IMR-90 (cell line): ENCODE measurements at regions not wholly inside any gene's neighbourhood (a gene's known extent, or its start where the extent isn't known, plus 50 kb on each side); places are given as distances from the start of the nearest gene placed in this dataset.

Source experiments
- ATAC-seq: fragments of 200-7000 bp; cut with Tn5 transposase; 2 replicates; pipeline ENCODE4 v1.9.1; 2020; ENCODE audit warnings: low read depth, mild to moderate bottlenecking, moderate library complexity
- BruUV-seq: library from RNA; stranded (reverse); fragments of 400-500 nt; replicated peaks from 2 replicates; lab custom pipeline; 2021; lab: Mats Ljungman, UMichigan
- CTCF ChIA-PET: fragments of 300-600 bp; formaldehyde crosslinking; extraction: SDS; loops from one replicate; lab custom pipeline; 2021; ENCODE audit warnings: antibody characterized with exemption; lab: Yijun Ruan, JAX
- POLR2A ChIA-PET: fragments of 300-600 bp; sonication (Branson Sonifier 250); formaldehyde crosslinking; loops from one replicate; lab custom pipeline; 2022; ENCODE audit warnings: antibody characterized with exemption; ENCODE audit not compliant: unreplicated experiment; lab: Charles Lee
- DNase-seq: peaks from one replicate; pipeline ENCODE4 v3.0.0; 2013
- H2AFZ ChIP-seq: replicated peaks from 2 replicates; pipeline ENCODE3; 2013; ENCODE audit warnings: low read length, mild to moderate bottlenecking; ENCODE audit not compliant: poor library complexity
- H2AK5ac ChIP-seq: 2 replicates; pipeline ENCODE4 v1.6.1; 2013; ENCODE audit warnings: low read depth, low read length, inconsistent platforms
- H2AK9ac ChIP-seq: replicated peaks from 2 replicates; pipeline ENCODE3; 2013; ENCODE audit warnings: mild to moderate bottlenecking, low read depth, low read length, moderate library complexity; ENCODE audit not compliant: poor library complexity
- H2BK120ac ChIP-seq: 2 replicates; pipeline ENCODE4 v1.6.1; 2013; ENCODE audit warnings: low read depth, low read length, inconsistent platforms
- H2BK15ac ChIP-seq: 3 replicates; pipeline ENCODE4 v1.6.1; 2013; ENCODE audit warnings: low read depth, low read length, inconsistent platforms
- H2BK20ac ChIP-seq: 2 replicates; pipeline ENCODE4 v1.6.1; 2013; ENCODE audit warnings: low read depth, mild to moderate bottlenecking, inconsistent platforms, low read length, moderate library complexity
- H2BK5ac ChIP-seq: 2 replicates; pipeline ENCODE4 v1.6.1; 2013; ENCODE audit warnings: mild to moderate bottlenecking, low read depth, low read length, inconsistent platforms; ENCODE audit not compliant: poor library complexity, severe bottlenecking
- H3K14ac ChIP-seq: replicated peaks from 2 replicates; pipeline ENCODE4 v1.6.1; 2013; ENCODE audit warnings: low read depth, low read length, inconsistent platforms
- H3K18ac ChIP-seq: 2 replicates; pipeline ENCODE4 v1.6.1; 2013; ENCODE audit warnings: low read depth, low read length, control low read depth
- H3K23ac ChIP-seq: 2 replicates; pipeline ENCODE4 v1.6.1; 2013; ENCODE audit warnings: low read depth, low read length, inconsistent platforms
- H3K27ac ChIP-seq: 2 replicates; pipeline ENCODE4 v1.5.1; 2013; ENCODE audit warnings: mild to moderate bottlenecking, control low read depth, low read length; ENCODE audit not compliant: insufficient read depth
- H3K27me3 ChIP-seq: 2 replicates; pipeline ENCODE4 v1.6.1; 2013; ENCODE audit warnings: low read length; ENCODE audit not compliant: control insufficient read depth, insufficient read depth
- H3K36me3 ChIP-seq: 2 replicates; pipeline ENCODE4 v1.6.1; 2013; ENCODE audit warnings: low read length, mixed read lengths; ENCODE audit not compliant: control insufficient read depth, insufficient read depth
- H3K4ac ChIP-seq: 2 replicates; pipeline ENCODE4 v1.6.1; 2013; ENCODE audit warnings: low read depth, low read length, inconsistent platforms
- H3K4me1 ChIP-seq: 2 replicates; pipeline ENCODE4 v1.6.1; 2013; ENCODE audit warnings: low read length, mixed read lengths; ENCODE audit not compliant: control insufficient read depth, insufficient read depth
- H3K4me2 ChIP-seq: 2 replicates; pipeline ENCODE4 v1.6.1; 2013; ENCODE audit warnings: low read depth, mild to moderate bottlenecking, control low read depth, low read length, moderate library complexity
- H3K4me3 ChIP-seq: 2 replicates; pipeline ENCODE4 v1.5.1; 2013; ENCODE audit warnings: low read depth, mild to moderate bottlenecking, control low read depth, low read length, moderate library complexity; ENCODE audit not compliant: insufficient read depth
- H3K56ac ChIP-seq: 2 replicates; pipeline ENCODE4 v1.6.1; 2013; ENCODE audit warnings: low read length, inconsistent platforms; ENCODE audit not compliant: insufficient read depth; ENCODE audit errors: extremely low read depth
- H3K79me1 ChIP-seq, 2 experiments: 2 replicates each; pipeline ENCODE4 v1.6.1; 2013; ENCODE audit warnings: low read length in 2 of 2, inconsistent platforms in 1 of 2, low read depth in 1 of 2
- H3K9ac ChIP-seq: 2 replicates; pipeline ENCODE4 v1.6.1; 2013; ENCODE audit warnings: low read depth, low read length, control low read depth
- H3K9me1 ChIP-seq: 2 replicates; pipeline ENCODE4 v1.6.1; 2013; ENCODE audit warnings: low read length, inconsistent platforms; ENCODE audit not compliant: insufficient read depth
- H3K9me3 ChIP-seq: 2 replicates; pipeline ENCODE4 v1.6.1; 2013; ENCODE audit warnings: low read length; ENCODE audit not compliant: control insufficient read depth, insufficient read depth
- H4K20me1 ChIP-seq: 2 replicates; pipeline ENCODE4 v1.6.1; 2013; ENCODE audit warnings: low read length, inconsistent platforms; ENCODE audit not compliant: insufficient read depth
- H4K5ac ChIP-seq: 2 replicates; pipeline ENCODE4 v1.6.1; 2013; ENCODE audit warnings: mild to moderate bottlenecking, low read depth, low read length, control low read depth
- H4K8ac ChIP-seq, 2 experiments: 2 replicates each; pipeline ENCODE4 v1.6.1; 2013; ENCODE audit warnings: low read depth in 2 of 2, low read length in 2 of 2, control low read depth in 1 of 2, inconsistent platforms in 1 of 2
- H4K91ac ChIP-seq: 2 replicates; pipeline ENCODE4 v1.6.1; 2013; ENCODE audit warnings: low read depth, low read length, inconsistent platforms; ENCODE audit not compliant: insufficient read depth
- CEBPB ChIP-seq: IDR thresholded peaks from 2 replicates; pipeline ENCODE4 v1.6.1; 2012; ENCODE audit warnings: low read depth, low read length, improper control_type of control experiment
- CHD1 ChIP-seq: IDR thresholded peaks from 2 replicates; pipeline ENCODE4 v1.6.1; 2012; ENCODE audit warnings: low read depth, low read length, improper control_type of control experiment
- FOS ChIP-seq: fragments of 150-350 bp; IDR thresholded peaks from 2 replicates; pipeline ENCODE4 v1.6.1; 2016; ENCODE audit warnings: low read depth, low read length
- MAFK ChIP-seq: IDR thresholded peaks from 2 replicates; pipeline ENCODE4 v1.6.1; 2012; ENCODE audit warnings: low read depth, low read length, improper control_type of control experiment
- MAZ ChIP-seq: IDR thresholded peaks from 2 replicates; pipeline ENCODE4 v1.6.1; 2012; ENCODE audit warnings: low read depth, mild to moderate bottlenecking, low read length, improper control_type of control experiment, moderate library complexity, borderline replicate concordance
- MXI1 ChIP-seq: IDR thresholded peaks from 2 replicates; pipeline ENCODE4 v1.6.1; 2012; ENCODE audit warnings: low read depth, mild to moderate bottlenecking, low read length, moderate library complexity, borderline replicate concordance
- NFE2L2 ChIP-seq: fragments of 150-350 bp; IDR thresholded peaks from 2 replicates; pipeline ENCODE4 v1.6.1; 2016; ENCODE audit warnings: low read depth, mild to moderate bottlenecking, low read length
- RAD21 ChIP-seq: IDR thresholded peaks from 2 replicates; pipeline ENCODE4 v1.6.1; 2012; ENCODE audit warnings: low read length, improper control_type of control experiment
- SMC3 ChIP-seq: fragments of 150-350 bp; IDR thresholded peaks from 2 replicates; pipeline ENCODE4 v1.6.1; 2016; ENCODE audit warnings: low read depth, mild to moderate bottlenecking, antibody characterized with exemption, low read length, moderate library complexity
- WGBS, 2 experiments: methylation state at CpG; one replicate each; pipeline versions ENCODE4 v1.1.5 to v1.1.7; 2013; ENCODE audit warnings: missing lambda C conversion rate in 2 of 2; ENCODE audit not compliant: insufficient read length in 1 of 2; ENCODE audit errors: extremely low coverage in 2 of 2; 5-methylcytosine and 5-hydroxymethylcytosine counted together
- dilution Hi-C: fragments of 300-500 bp; cut with HindIII; formaldehyde crosslinking; loops from one replicate; pipeline ENCODE4 v1.14.3; 2018; ENCODE audit warnings: low sequenced_read_pairs; ENCODE audit not compliant: unreplicated experiment
- in situ Hi-C: fragments of 300-500 bp; cut with MboI; formaldehyde crosslinking; loops from 3 replicates; pipeline ENCODE4 v1.14.3; 2019; ENCODE audit warnings: low sequenced_read_pairs, inconsistent platforms, mixed read lengths
- intact Hi-C: fragments of 100-400 bp; cut with micrococcal nuclease; formaldehyde crosslinking; loops from 2 replicates; pipeline ENCODE4 v1.10.0; 2022
- TF ChIP-seq, protein P1 (sequence below): fragments of 150-350 bp; IDR thresholded peaks from 2 replicates; pipeline ENCODE4 v1.6.1; 2017; ENCODE audit warnings: mild to moderate bottlenecking, antibody characterized with exemption, low read length, low read depth
- TF ChIP-seq, protein P2 (sequence below): conservative IDR thresholded peaks from 2 replicates; pipeline ENCODE4 v1.5.1; 2012; ENCODE audit warnings: mild to moderate bottlenecking, low read depth, low read length, improper control_type of control experiment
- TF ChIP-seq, protein P3 (sequence below): fragments of 150-350 bp; IDR thresholded peaks from 2 replicates; pipeline ENCODE4 v1.6.1; 2016; ENCODE audit warnings: low read depth, mild to moderate bottlenecking, low read length, moderate library complexity, borderline replicate concordance

DNA sequence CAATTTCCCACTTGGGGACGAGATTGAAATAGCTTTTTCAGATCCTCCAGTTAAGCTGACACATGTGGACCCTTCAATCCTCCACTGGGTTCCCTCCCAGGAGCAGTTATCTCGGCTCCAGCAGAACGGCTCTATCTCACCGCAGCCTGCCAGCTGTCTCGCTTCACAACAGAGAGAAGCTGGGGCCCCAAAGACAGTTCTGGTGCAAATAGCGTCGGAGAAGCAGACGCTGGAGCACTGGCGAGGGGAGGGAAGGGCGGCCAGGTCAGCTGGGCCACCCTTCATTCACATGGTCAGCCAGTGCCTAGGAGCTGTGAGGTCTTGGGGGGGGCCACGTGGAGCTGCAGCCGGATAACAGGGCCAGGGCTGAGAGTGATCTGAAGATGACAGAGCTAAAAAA, 141.3 kb upstream of the SDK2 start:
- H3K14ac ChIP-seq = no peak overlapping the region
- no peak overlapping the region for H3K27ac ChIP-seq
- TF ChIP-seq NFE2L2 (no peak), CHD1 (no peak), RAD21 (no peak), MAZ (no peak), CEBPB (no peak), FOS (no peak), MXI1 (no peak), MAFK (no peak), SMC3 (no peak)
- TF ChIP-seq, protein P1, sequence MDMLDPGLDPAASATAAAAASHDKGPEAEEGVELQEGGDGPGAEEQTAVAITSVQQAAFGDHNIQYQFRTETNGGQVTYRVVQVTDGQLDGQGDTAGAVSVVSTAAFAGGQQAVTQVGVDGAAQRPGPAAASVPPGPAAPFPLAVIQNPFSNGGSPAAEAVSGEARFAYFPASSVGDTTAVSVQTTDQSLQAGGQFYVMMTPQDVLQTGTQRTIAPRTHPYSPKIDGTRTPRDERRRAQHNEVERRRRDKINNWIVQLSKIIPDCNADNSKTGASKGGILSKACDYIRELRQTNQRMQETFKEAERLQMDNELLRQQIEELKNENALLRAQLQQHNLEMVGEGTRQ = no peak
- TF ChIP-seq, protein P2, sequence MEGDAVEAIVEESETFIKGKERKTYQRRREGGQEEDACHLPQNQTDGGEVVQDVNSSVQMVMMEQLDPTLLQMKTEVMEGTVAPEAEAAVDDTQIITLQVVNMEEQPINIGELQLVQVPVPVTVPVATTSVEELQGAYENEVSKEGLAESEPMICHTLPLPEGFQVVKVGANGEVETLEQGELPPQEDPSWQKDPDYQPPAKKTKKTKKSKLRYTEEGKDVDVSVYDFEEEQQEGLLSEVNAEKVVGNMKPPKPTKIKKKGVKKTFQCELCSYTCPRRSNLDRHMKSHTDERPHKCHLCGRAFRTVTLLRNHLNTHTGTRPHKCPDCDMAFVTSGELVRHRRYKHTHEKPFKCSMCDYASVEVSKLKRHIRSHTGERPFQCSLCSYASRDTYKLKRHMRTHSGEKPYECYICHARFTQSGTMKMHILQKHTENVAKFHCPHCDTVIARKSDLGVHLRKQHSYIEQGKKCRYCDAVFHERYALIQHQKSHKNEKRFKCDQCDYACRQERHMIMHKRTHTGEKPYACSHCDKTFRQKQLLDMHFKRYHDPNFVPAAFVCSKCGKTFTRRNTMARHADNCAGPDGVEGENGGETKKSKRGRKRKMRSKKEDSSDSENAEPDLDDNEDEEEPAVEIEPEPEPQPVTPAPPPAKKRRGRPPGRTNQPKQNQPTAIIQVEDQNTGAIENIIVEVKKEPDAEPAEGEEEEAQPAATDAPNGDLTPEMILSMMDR = no peak
- TF ChIP-seq, protein P3, sequence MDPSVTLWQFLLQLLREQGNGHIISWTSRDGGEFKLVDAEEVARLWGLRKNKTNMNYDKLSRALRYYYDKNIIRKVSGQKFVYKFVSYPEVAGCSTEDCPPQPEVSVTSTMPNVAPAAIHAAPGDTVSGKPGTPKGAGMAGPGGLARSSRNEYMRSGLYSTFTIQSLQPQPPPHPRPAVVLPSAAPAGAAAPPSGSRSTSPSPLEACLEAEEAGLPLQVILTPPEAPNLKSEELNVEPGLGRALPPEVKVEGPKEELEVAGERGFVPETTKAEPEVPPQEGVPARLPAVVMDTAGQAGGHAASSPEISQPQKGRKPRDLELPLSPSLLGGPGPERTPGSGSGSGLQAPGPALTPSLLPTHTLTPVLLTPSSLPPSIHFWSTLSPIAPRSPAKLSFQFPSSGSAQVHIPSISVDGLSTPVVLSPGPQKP = no peak
- H3K9me1 ChIP-seq = no peaks in the 10 kb centered on the region
- no peaks in the 10 kb centered on the region for H3K4me1 ChIP-seq
- intact Hi-C loops (no loop called here), in situ Hi-C loops (no loop called here), dilution Hi-C loops (no loop called here)
- H2BK120ac ChIP-seq = no peak overlapping the region
- no peaks in the 10 kb centered on the region for H3K36me3 ChIP-seq
- 10% methylated on average over 3 of the region's 12 CpGs; no CpG with 5 or more reads in 1 of the 2 experiments for WGBS, 2 experiments
- H2AK5ac ChIP-seq = no peak overlapping the region
- no peak overlapping the region for H4K8ac ChIP-seq
- H3K4me2 ChIP-seq = no peak overlapping the region
- no peak overlapping the region for H3K18ac ChIP-seq
- H2BK20ac ChIP-seq = no peak overlapping the region
- H3K4ac ChIP-seq = no peak overlapping the region
- POLR2A ChIA-PET = no interaction called here
- no peak overlapping the region for H2BK5ac ChIP-seq
- ATAC-seq (no peak), DNase-seq (no peak)
- no peak overlapping the region for H2AK9ac ChIP-seq
- H3K9me3 ChIP-seq = peaks cover 17% of the 10 kb centered on the region
- no peaks in the 10 kb centered on the region for H3K27me3 ChIP-seq
- no peaks in the 10 kb centered on the region for H3K79me1 ChIP-seq
- CTCF ChIA-PET = no interaction called here
- H4K20me1 ChIP-seq = no peaks in the 10 kb centered on the region
- no peak overlapping the region for H2BK15ac ChIP-seq
- no peak overlapping the region for H3K56ac ChIP-seq
- H4K5ac ChIP-seq = no peak overlapping the region
- no peak overlapping the region for H4K91ac ChIP-seq
- no peak overlapping the region for H3K9ac ChIP-seq
- no peak overlapping the region for H3K23ac ChIP-seq
- no peak overlapping the region for H2AFZ ChIP-seq
- no TSS peak for BruUV-seq
- no peak overlapping the region for H3K4me3 ChIP-seq
